SK-N-MC (cell line): ENCODE measurements at regions not wholly inside any gene's neighbourhood (a gene's known extent, or its start where the extent isn't known, plus 50 kb on each side); places are given as distances from the start of the nearest gene placed in this dataset.

ENCODE experiments used
- EZH2 ChIP-seq: fragments of 200-600 bp; sonication (generic); IDR thresholded peaks from one replicate; pipeline ENCODE4 v1.6.1; 2017; ENCODE audit warnings: antibody characterized with exemption
- FOXP2 ChIP-seq: optimal IDR thresholded peaks from 2 replicates; pipeline ENCODE3; 2011; ENCODE audit warnings: mild to moderate bottlenecking, moderate library complexity; ENCODE audit not compliant: insufficient read depth; ENCODE audit errors: extremely low read length, control extremely low read depth
- POLR2AphosphoS5 ChIP-seq: IDR thresholded peaks from 2 replicates; pipeline ENCODE4 v1.6.1; 2012; ENCODE audit warnings: mild to moderate bottlenecking, low read depth, low read length, borderline replicate concordance

GRCh38 chr12:92058664-92059063 is 87.0 kb downstream of the BTG1 start:
- TF ChIP-seq POLR2AphosphoS5: no peak
- TF ChIP-seq EZH2: no peak
- TF ChIP-seq FOXP2: no peak
